HepG2 (cell line): ENCODE measurements at regions not wholly inside any gene's neighbourhood (a gene's known extent, or its start where the extent isn't known, plus 50 kb on each side); places are given as distances from the start of the nearest gene placed in this dataset.

Experiments
- AKNA ChIP-seq: sonication (generic); formaldehyde crosslinking; IDR thresholded peaks from 2 replicates; pipeline ENCODE4 v1.4.0; 2020; ENCODE audit warnings: missing genetic modification reagents, borderline replicate concordance
- ATRX ChIP-seq: sonication (generic); formaldehyde crosslinking; IDR thresholded peaks from 2 replicates; pipeline ENCODE4 v1.4.0; 2020; ENCODE audit warnings: missing genetic modification reagents, borderline replicate concordance
- PRPF4 ChIP-seq: fragments of 200-400 bp; formaldehyde crosslinking; IDR thresholded peaks from 2 replicates; pipeline ENCODE4 v1.6.1; 2016; ENCODE audit warnings: low read length, low read depth; ENCODE audit not compliant: poor library complexity, severe bottlenecking
- SRSF9 ChIP-seq: fragments of 200-400 bp; formaldehyde crosslinking; IDR thresholded peaks from 2 replicates; pipeline ENCODE4 v1.6.1; 2018; ENCODE audit warnings: borderline replicate concordance, mild to moderate bottlenecking, low read depth, low read length; ENCODE audit not compliant: insufficient read depth, poor library complexity, severe bottlenecking
- ZNF180 ChIP-seq: sonication (generic); formaldehyde crosslinking; IDR thresholded peaks from 2 replicates; pipeline ENCODE4 v1.4.0; 2020; ENCODE audit warnings: low read depth, missing genetic modification reagents, borderline replicate concordance
- TF ChIP-seq, protein P1 (sequence below): fragments of 450-650 bp; IDR thresholded peaks from 2 replicates; pipeline ENCODE4 v1.6.1; 2017; ENCODE audit warnings: mild to moderate bottlenecking
- TF ChIP-seq, protein P2 (sequence below): sonication (generic); formaldehyde crosslinking; IDR thresholded peaks from 2 replicates; pipeline ENCODE4 v1.4.0; 2020; ENCODE audit warnings: missing genetic modification reagents

DNA sequence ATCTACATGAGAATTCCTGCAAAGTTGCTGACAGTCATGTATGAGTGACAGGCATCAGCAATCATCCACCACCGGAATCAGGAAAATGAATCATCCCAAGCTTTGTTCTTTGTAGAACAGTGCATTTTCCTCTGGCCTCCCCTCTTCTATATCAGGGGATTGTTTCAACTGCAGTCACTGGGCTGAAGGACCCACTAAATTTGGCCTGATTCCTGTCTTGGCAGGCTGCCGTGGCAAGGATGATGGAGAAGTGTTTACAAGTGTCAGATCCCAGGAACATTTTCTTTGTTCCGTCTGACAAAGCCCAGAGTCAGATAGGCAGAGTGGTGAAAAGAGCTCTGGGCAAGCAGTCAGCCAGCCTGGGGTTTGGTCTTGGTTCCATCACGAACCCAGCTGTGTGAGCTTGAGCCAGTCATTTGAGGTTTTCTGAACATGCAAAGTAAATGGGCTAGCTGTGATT lies 175.1 kb upstream of the TSC22D2 start (continued):
- TF ChIP-seq AKNA (CRISPR knock-in tag) (no peak), SRSF9 (no peak), ATRX (CRISPR knock-in tag) (no peak), PRPF4 (no peak), ZNF180 (no peak)
- TF ChIP-seq, protein P1, sequence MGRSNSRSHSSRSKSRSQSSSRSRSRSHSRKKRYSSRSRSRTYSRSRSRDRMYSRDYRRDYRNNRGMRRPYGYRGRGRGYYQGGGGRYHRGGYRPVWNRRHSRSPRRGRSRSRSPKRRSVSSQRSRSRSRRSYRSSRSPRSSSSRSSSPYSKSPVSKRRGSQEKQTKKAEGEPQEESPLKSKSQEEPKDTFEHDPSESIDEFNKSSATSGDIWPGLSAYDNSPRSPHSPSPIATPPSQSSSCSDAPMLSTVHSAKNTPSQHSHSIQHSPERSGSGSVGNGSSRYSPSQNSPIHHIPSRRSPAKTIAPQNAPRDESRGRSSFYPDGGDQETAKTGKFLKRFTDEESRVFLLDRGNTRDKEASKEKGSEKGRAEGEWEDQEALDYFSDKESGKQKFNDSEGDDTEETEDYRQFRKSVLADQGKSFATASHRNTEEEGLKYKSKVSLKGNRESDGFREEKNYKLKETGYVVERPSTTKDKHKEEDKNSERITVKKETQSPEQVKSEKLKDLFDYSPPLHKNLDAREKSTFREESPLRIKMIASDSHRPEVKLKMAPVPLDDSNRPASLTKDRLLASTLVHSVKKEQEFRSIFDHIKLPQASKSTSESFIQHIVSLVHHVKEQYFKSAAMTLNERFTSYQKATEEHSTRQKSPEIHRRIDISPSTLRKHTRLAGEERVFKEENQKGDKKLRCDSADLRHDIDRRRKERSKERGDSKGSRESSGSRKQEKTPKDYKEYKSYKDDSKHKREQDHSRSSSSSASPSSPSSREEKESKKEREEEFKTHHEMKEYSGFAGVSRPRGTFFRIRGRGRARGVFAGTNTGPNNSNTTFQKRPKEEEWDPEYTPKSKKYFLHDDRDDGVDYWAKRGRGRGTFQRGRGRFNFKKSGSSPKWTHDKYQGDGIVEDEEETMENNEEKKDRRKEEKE = no peak
- TF ChIP-seq, protein P2, sequence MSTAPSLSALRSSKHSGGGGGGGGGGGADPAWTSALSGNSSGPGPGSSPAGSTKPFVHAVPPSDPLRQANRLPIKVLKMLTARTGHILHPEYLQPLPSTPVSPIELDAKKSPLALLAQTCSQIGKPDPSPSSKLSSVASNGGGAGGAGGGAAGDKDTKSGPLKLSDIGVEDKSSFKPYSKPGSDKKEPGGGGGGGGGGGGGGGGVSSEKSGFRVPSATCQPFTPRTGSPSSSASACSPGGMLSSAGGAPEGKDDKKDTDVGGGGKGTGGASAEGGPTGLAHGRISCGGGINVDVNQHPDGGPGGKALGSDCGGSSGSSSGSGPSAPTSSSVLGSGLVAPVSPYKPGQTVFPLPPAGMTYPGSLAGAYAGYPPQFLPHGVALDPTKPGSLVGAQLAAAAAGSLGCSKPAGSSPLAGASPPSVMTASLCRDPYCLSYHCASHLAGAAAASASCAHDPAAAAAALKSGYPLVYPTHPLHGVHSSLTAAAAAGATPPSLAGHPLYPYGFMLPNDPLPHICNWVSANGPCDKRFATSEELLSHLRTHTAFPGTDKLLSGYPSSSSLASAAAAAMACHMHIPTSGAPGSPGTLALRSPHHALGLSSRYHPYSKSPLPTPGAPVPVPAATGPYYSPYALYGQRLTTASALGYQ (CRISPR knock-in tag) = no peak
